Stimulated activated CD4-positive, alpha-beta T cell treated with anti-CD3 and anti-CD28 coated beads, Interleukin-12 subunit alpha, Interleukin-12 subunit beta, amount 100 ng/mL, for 48 hours (primary cell): ENCODE measurements at regions not wholly inside any gene's neighbourhood (a gene's known extent, or its start where the extent isn't known, plus 50 kb on each side); places are given as distances from the start of the nearest gene placed in this dataset.
"Not testable (repeated sequence)": the region's sequence is repeated elsewhere in the genome, so short reads cannot be mapped to it uniquely, and the experiment has no call there.

Experiments
- DNase-seq, 3 donors: peaks; one replicate each; pipeline ENCODE4 v3.0.0-alpha.2; 2020; ENCODE audit warnings: low read depth in 2 of 3, low spot score in 1 of 3

DNA sequence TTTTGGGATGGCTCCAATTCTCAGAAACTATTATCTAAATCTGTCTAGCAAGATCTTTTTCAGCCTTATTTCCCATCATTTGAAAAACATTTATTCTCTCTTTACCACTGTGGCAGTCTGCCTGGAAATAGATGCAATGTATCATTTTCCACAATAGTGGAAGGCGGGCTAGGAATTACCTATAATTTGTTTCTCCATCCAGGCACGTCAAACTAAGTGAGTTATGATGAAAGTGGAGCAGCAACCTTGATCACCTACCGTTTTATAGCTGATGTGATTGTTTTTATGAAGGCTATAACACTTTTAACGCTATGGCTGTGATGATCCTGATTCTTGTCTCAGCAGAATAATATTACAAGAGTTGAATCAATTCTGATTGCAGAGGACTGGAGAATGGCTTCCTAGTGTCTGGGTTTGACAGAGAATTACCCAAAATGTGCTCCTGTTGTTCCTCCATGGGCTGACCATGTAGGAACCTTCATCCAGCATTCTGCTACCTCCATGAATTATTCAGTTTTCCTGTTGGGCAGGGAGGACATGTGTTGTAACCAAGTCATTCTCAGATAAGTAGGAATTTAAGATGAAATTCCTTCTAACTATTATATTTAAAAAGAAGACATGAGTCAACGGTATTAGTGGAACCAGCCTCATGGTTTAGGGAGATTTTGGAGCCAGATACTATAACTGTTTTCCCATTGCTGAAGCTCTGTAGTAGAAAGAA, 231.5 kb upstream of the SGO1 start:
- DNase-seq = no peak

DNA sequence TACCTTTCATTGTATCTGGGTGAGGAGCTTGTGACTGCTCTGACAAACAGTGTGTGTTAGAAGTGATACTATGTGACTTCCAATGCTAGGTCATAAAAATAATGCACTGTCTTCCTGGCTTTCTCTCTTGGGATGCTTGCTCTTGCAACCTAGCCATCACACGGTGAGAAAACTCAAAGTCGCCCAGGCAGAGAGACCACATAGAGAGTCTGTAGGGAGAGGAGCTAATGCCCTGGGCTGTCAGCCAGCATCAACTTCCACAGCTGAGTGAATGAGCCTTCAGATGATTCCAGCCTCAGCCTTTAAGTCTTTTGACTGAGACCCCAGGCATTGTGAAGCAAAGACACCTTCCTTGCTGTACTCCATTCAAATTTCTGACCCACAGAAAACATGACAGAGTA, 220.6 kb upstream of the SGO1 start:
- DNase-seq = no peak

DNA sequence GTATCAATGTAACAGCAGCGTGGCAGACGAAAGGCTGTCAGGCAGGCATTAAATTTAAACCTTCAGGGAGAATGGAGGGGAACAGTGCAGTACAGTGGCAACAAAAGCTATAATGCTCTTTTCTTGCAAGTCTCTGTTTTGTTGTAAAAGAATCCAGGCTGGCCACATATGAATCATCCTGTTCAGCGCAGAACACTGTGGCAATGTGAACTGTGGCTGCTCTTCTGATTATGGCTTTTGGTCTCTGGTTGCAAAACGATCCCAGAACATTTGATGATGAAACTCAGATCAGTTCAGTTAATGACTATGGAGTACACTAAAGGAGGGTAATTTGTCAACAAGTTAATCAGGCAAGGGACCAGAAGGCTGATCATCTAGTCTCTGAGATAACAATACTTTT, 219.7 kb upstream of the SGO1 start:
- DNase-seq = no peak

DNA sequence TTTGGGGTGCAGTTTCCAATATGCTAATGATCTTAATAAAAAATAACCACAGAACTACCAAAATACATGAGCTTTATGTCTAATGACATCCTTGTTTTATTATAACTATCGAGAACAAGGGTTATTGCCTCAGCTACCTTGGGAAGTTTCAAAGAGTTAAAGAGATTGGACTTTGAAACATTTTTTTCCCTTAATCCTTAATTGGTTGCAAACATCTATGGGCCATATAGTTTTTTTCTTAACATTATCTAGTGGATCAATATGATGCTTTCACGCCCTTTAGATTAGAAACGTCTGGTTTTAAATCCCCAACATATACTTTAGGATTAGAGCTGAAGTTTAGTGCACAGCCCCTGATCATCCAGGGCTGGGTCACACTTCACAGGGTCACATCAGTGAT, 219.2 kb upstream of the SGO1 start:
- DNase-seq = no peak

DNA sequence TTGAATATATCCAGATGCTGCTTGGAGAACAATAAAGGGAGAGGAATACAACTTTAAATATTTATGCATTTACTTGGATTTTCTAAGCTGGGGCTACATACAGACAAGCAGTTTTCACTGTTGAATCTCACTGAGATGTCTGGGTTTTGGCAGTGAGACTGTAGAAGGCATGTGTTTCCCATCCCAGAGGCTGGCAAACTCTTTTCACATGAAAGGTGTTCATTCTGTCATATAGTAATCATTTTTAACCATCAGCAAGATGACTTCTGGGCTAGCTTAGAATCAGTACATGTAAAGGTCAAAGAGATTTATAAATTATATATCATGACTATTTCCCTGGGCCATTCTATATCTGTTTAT, 218.7 kb upstream of the SGO1 start:
- DNase-seq = no peak

DNA sequence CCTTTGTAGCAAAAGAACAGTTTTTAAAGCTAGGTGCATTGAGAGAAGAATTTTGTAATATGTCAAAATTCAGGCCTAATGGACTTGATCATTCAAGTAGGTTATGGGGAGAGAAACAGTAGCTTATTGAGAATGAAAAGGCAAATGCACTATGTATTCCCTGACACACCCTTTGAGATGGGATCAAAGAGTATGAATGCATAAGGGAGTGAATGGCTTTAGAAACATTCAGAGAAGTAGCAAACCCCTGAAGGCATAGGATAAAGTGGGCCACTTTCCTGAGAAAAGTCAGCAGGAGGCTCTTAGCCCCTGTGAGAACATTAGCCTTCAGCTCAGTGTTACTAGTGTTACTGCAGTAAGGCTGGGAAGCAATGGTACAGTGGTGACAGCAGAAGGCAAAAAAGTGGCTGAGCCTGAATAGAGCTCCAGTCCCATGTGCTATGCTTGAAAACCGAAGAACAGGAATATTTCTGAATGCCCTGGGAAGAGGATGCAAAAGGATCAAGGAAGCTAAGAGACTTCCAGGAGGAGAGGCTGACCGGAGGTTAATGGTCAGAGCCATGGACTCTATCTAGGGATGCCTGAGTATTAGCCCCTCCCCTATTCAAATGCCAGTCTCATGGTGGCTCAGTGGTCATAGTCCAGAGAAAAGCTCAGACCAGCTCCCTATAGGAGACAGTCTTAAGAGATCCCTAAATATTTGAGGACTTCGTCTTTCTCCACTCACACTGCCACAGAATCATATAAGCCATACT, 218.2 kb upstream of the SGO1 start:
- DNase-seq = no peak

DNA sequence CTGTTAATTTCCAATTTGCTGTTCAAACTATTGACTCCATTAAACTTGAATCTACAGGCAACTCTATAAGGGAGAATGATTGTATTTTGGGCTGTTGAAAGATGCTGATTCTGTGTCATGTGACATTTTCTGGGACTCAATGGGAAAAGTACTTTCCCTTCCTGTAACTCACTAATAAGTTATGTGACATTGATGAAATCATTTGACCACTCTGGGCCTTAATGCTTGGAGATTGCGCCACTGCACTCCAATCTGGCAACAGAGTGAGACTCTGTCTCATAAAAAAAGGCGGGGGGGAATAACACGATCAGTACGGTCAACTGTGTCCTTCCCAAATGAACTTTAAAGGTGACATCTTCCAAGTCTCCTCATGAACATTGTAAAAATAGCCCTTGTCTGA, 215.2 kb upstream of the SGO1 start:
- DNase-seq = no peak

DNA sequence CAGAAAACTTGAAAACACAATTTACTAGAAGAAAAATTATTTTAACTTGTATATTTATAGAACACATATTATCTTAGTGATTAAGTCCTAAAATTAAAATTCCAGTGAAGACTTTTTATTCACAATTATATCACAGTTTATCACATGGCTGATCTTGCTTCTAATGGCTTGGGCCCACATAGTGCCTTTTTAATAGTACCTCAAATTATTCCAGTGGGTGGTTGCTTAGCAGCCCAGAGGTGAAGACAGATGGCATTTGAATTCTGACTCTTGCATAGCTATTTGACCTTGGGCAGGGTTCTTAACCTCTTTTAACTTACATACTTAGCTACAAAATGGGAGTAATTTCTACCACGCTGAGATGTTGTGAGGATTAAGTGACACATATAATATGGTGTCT, 214.7 kb upstream of the SGO1 start:
- DNase-seq = no peak

DNA sequence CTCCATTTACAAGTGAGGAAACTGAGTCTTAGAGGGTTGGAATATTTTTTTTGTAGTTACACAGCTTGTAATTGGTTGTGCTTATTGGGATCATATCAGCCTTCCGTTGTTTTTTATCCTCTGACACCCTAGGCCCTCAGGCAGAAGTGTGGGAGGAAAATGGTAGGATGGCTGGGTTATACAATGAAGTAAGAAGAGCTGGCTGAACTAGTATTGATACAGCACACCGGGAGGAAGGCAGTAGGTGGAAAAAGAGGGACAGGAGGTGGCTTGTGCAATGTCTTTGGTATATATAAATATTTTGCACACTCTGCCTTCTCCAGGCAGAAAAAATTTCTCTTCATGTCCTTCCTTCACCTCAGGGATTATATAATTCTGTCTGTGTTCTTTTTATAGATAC, 214.3 kb upstream of the SGO1 start:
- no peak for DNase-seq

DNA sequence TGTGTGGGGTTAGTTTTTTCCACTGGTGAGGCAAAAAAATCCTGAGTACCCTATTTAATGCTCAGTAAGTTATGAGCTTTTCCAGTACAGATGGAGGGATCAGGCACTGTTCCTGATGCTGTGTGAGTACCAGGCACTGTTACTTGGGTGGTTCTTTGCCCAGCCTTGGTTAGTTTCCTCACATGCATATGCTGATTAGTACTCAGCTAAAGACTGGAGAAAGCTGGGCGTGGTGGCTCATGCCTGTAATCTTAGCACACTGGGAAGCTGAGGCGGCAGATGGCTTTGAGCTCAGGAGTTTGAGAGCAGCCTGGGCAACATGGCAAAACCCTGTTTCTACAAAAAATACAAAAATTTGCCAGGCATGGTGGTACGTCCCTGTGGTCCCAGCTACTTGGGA, 210.3 kb upstream of the SGO1 start:
- no peak for DNase-seq

DNA sequence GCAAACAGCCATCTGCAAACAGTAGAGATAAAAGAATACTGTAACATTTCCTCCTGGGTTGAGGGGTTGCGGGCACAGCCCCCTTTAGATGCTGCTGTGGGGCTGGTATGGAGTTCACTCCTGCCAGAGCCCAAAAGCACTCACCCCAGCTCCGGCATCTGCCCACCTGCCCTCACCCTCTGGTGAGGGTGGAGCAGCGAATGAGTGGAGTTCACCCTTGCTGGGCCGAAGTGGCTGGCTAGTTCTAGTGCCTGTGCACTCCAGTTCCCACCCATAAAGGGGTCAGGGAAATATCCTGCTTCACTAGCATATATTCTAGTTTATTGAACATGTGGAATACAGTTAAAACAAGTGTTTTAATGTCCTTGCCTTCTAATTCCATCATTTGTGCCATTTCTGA, 209.7 kb upstream of the SGO1 start:
- DNase-seq = no peak

DNA sequence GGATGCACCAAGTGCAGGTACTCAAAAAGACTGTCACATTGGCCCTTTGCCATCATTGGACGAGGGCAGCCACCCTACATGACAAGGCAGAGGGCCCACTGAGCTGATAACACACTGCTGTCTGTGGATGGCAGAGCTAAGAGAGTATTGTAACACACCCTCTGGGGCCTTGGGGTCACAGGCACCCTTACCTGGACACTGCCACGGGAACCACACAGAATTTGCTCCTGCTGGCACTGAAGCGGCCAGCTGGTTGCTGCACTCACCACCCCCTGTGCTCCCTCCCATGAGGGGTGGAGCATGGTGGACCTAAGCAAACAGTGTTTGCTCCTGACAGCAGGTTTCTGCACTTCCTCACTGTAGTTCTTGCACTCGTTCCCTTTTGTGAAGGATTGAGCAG, 208.2 kb upstream of the SGO1 start:
- no peak for DNase-seq

DNA sequence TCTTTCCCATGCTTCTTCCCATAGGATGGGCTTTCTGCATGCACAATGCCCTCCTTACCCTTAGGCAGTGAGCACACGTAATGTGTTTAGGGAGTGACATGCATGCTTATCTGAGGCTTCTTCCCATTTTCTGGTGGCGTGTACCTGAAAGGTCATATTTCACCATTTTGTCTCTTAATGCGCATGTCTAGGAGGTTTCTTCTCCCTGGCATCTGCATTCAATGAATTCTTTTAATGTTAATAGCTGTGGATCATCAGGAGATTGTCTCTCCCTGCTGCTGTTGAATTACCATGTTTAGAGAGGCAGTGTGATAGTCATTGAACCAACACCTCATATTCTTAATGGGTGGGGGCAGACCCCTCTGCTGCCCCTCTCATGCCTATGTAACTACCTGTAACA, 205.6 kb upstream of the SGO1 start:
- DNase-seq = no peak

DNA sequence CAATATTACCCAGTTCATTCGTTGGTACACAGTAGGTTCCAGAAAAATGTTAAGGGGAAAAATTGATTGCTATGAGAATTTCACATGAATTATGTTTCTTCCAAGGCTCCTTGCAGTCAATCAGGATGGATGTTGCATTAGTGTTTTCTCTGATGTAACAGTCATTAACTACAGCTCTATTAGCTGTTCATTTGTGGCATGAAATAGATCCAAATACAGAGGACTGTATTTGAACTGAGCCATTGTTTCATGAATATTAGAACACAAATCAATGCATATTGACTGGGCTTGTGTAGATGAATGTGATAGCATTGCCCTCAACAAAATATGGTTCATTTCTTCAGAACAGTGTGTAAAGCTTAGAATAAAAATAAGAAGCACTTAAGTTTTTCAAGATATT, 203.0 kb upstream of the SGO1 start:
- DNase-seq = no peak

DNA sequence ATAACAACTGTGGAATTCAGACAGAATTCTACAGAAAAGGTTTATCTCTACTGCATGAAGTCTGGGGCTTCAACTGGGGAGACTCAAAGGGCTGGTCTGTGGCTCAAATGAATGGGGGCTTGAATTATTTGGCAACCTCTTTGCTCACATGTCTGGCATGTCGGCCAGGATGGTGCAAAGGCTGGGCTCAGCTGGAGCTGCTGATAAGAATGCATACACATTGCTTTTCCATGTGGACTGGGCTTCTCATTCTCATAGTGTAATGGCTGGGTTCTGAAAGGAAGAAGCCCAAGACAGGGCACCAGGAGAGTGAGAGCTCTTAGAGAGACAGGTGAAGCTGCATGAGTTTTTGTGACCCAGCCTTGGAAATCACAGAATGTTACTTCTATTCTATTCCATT, 194.3 kb upstream of the SGO1 start:
- DNase-seq = no peak

DNA sequence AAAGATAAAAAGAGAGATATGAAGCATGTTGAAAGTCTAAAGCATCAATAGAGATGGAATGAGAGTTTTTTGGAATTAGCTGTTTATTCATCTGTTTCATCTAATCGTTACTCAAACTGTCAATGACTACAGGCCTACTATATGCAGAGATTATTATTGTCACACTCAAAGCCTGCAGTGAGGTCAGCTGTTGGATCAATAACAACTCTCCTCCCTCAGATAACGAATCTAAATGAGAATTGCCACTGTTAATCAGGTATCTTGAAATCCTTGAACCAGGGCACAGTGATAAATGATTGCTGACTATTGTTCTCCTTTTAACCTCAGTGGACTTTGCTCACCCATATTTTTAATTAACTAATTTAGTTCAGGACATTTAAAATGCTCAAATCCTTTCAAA, 192.3 kb upstream of the SGO1 start:
- DNase-seq = no peak

DNA sequence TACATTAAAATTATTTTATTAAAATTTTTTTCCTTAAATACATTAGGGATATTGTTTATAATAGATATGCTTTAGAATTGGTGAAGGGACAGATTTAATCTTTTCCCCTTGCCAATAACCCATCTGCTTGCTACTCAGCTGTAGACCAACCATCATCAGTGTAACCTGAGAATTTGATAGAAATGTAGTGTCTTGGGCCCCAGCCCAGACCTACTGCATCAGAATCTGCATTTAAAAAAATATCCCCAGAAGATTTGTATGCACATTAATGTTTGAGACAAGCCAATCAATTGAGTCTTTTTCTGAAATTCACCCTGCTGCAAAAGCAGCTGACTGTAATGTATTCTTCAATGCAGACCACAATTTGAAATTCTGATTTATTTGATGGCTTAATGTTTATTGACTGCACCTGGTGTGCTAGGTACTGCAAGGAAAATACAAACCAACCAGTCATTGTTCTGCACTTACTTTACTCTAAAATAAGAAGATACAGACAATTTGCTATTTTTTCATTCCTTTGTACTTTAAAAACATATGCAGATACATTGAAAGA, 190.7 kb upstream of the SGO1 start:
- no peak for DNase-seq

DNA sequence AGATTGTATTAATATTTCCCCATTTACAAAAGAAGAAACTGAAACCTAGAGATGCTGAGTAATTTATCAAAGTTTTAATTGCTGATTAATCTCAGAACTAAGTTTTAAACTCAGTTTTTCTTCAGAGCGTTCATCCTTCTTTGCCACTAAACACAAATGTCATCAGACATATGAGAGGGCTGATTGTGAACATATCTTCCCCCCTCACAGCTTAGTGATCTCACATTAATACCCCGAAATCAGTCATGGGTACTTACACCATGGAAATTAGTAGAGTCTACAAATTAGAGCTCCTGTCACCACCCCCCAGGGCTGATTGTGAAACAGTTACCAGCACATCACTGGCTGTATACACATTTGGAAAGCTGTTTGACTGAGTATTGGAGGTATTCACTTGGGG, 189.3 kb upstream of the SGO1 start:
- DNase-seq = no peak

DNA sequence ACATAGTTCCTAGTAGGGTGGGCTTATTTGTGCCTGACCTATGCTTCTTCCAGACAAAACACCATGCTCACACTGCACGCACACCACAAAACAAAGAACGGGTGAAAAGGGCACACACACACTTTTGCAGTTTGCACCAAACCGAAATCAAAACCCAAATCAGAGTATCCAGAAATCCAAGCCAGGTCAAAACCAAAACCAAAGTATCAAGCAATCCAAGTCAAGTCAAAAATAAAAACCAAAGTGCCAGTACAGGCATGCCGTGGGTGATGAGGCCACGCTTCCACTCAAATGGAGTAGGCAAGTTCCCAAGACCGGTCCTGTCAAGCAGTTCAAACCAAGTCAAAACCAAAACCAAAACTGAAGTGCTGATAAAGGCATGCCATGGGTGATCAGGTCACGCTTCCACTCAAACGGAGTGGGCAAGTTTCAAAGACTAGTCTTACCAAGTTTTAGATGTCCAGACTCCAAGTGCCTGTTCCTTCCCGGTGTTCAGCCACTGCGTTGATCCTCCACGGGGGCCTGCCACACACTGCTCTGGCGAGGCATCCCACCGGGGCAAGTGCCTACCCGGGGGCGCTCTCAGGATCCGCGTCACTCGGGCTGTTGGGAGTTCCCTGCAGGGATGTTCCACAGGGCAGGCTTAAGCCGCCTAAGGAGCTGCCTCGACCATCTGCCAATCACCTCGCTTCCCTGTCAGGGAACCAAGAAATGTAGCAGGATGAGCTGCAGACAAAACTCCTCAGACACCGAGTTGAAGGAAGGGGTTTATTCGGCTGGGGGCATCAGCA, 184.5 kb upstream of the SGO1 start:
- DNase-seq = not testable (repeated sequence)

DNA sequence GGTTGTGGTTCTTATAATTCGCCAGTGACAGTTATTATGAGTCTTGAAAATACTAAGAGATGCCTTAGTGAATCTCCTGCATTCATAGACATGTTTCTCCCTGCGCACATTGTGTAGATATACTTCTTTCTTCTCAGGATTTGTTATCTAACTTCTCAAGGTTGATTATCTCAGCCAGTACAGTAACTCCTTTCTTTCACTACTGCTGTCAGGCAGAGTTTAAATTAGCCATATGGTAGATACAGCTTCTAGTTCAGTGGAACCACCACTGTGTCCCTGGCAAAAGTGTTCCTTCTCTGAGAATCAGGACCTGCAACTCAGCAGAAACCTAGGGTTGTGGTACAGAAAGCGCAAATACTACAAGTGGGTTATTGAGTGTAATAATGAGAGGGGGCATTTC, 175.0 kb upstream of the SGO1 start:
- no peak for DNase-seq

DNA sequence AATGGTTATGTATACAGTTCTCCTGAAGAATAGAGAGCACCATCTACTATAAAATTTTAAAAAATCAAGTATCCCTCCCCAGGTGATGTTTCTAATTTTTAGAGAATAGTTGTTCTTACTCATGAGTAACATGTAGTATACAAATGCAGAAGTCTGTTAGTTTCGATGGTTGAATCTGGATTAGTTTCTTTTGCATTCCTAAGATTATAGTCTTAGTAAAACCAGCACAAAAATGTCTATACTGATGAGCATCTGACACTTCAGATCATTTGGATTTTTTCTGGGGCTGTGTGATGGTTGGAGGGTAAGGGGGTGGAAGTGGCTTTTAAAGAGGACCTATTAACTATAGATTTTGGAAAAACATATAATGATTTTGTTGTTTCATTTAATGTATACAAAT, 167.3 kb upstream of the SGO1 start:
- DNase-seq = no peak

DNA sequence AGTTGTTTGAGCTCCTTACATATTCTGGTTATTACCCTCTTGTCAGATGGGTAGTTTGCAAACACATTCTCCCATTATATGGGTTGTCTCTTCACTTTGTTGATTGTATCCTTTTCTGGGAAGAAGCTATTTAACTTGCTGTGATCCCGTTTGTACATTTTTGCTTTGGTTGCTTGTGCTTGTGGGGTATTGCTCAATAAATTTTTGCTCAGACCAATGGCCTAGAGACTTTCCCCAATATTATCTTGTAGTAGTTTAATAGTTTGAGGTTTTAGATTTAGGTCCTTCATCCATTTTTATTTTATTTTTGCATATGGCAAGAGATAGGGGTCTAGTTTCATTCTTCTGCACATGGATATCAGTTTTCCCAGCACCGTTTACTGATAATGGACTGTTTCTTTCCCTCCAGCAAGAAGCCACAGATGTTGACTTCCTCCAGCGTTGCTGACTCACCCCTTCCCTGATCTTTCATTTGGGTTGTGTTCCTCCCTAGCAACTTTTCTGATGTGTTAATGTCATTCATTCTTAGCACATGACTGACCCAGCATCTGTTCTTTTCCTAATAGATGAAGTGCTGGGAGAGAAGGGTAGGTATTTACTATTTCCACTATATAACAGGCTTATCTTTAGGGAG, 166.7 kb upstream of the SGO1 start:
- no peak for DNase-seq
